ENCODE measurements at regions not wholly inside any gene's neighbourhood (a gene's known extent, or its start where the extent isn't known, plus 50 kb on each side); places are given as distances from the start of the nearest gene placed in this dataset.
"Not testable (repeated sequence)": the region's sequence is repeated elsewhere in the genome, so short reads cannot be mapped to it uniquely, and the experiment has no call there.

- H3K27ac Mint-ChIP-seq = no peak overlapping the region
Measured at GRCh38 chr22:22961574-22961973, 74.0 kb downstream of the IGLL5 start.

GRCh38 chr22:22968366-22968765, 80.8 kb downstream of the IGLL5 start:
- no peak overlapping the region for H3K4me3 Mint-ChIP-seq
- peaks cover 7 to 8% of the 10 kb centered on the region in 2 donors for H3K4me1 Mint-ChIP-seq
- no peak for DNase-seq
- H3K27ac Mint-ChIP-seq = no peak overlapping the region
- no peak for ATAC-seq (replicated peaks)
- peaks cover 0 to 2% of the 10 kb centered on the region in 2 donors for H3K9me3 Mint-ChIP-seq
- no peaks in the 10 kb centered on the region for H3K36me3 Mint-ChIP-seq
- H3K27me3 Mint-ChIP-seq = peaks cover 27 to 31% of the 10 kb centered on the region in 2 donors

More at GRCh38 chr22:22961574-22961973, 74.0 kb downstream of the IGLL5 start:
- Mint-ChIP-seq H3K9me3 (peaks cover 7 to 13% of the 10 kb centered on the region in 2 donors), H3K4me1 (peaks cover 0 to 3% of the 10 kb centered on the region in 2 donors), H3K4me3 (no peak overlapping the region), H3K27me3 (peaks cover 3 to 13% of the 10 kb centered on the region in 2 donors), H3K36me3 (peaks cover 5 to 12% of the 10 kb centered on the region in 2 donors)
- DNase-seq (no peak), ATAC-seq (replicated peaks) (no peak)

GRCh38 chr22:22972605-22973004, 85.0 kb downstream of the IGLL5 start:
- H3K4me3 Mint-ChIP-seq; H3K27ac Mint-ChIP-seq; ATAC-seq (replicated peaks); H3K4me1 Mint-ChIP-seq; H3K9me3 Mint-ChIP-seq; H3K36me3 Mint-ChIP-seq; DNase-seq: not testable (repeated sequence)
- H3K27me3 Mint-ChIP-seq = peaks cover 15 to 18% of the 10 kb centered on the region in 2 donors

- peaks cover 0 to 2% of the 10 kb centered on the region in 2 donors for H3K9me3 Mint-ChIP-seq
- no peak for ATAC-seq (replicated peaks)
- peaks cover 10 to 12% of the 10 kb centered on the region in 2 donors for H3K27me3 Mint-ChIP-seq
- no peak for DNase-seq
- peaks cover 0 to 2% of the 10 kb centered on the region in 2 donors for H3K36me3 Mint-ChIP-seq
- no peak overlapping the region for H3K27ac Mint-ChIP-seq
- no peak overlapping the region for H3K4me3 Mint-ChIP-seq
- peaks cover 7 to 8% of the 10 kb centered on the region in 2 donors for H3K4me1 Mint-ChIP-seq
Measured at GRCh38 chr22:22973336-22973735, 85.7 kb downstream of the IGLL5 start.

GRCh38 chr22:22974156-22974555, 86.5 kb downstream of the IGLL5 start:
- Mint-ChIP-seq H3K27ac (no peak overlapping the region), H3K4me1 (peaks cover 7 to 8% of the 10 kb centered on the region in 2 donors), H3K9me3 (peaks cover 4 to 5% of the 10 kb centered on the region in 2 donors), H3K27me3 (peaks cover 5 to 12% of the 10 kb centered on the region in 2 donors), H3K4me3 (no peak overlapping the region), H3K36me3 (peaks cover 2 to 3% of the 10 kb centered on the region in 2 donors)
- DNase-seq (no peak), ATAC-seq (replicated peaks) (no peak)

GRCh38 chr22:22974795-22975580, 87.4 kb downstream of the IGLL5 start:
- H3K36me3 Mint-ChIP-seq = peaks cover 2 to 3% of the 10 kb centered on the region in 2 donors
- H3K9me3 Mint-ChIP-seq = peaks cover 4 to 5% of the 10 kb centered on the region in 2 donors
- H3K27ac Mint-ChIP-seq = no peak overlapping the region
- ATAC-seq (replicated peaks) = no peak
- peaks cover 5% of the 10 kb centered on the region in 2 donors for H3K27me3 Mint-ChIP-seq
- peaks cover 7 to 8% of the 10 kb centered on the region in 2 donors for H3K4me1 Mint-ChIP-seq
- no peak overlapping the region for H3K4me3 Mint-ChIP-seq
- no peak for DNase-seq

GRCh38 chr22:22976033-22976922, 88.7 kb downstream of the IGLL5 start:
- H3K4me1 Mint-ChIP-seq = peaks cover under 1% of the 10 kb centered on the region in 2 donors
- H3K9me3 Mint-ChIP-seq = peaks cover 4 to 7% of the 10 kb centered on the region in 2 donors

GRCh38 chr22:22977479-22978200, 90.0 kb downstream of the IGLL5 start:
- H3K4me1 Mint-ChIP-seq = peaks cover 9 to 12% of the 10 kb centered on the region in 2 donors
- no peak overlapping the region for H3K4me3 Mint-ChIP-seq
- ATAC-seq (replicated peaks) (no peak), DNase-seq (no peak)
- H3K36me3 Mint-ChIP-seq = peaks cover 7% of the 10 kb centered on the region in 2 donors
- peaks cover 7% of the 10 kb centered on the region in 2 donors for H3K9me3 Mint-ChIP-seq
- no peak overlapping the region for H3K27ac Mint-ChIP-seq
- peaks cover 0 to 5% of the 10 kb centered on the region in 2 donors for H3K27me3 Mint-ChIP-seq

More at GRCh38 chr22:22976033-22976922, 88.7 kb downstream of the IGLL5 start:
- DNase-seq = no peak
- Mint-ChIP-seq H3K27ac (no peak overlapping the region), H3K36me3 (peaks cover 7% of the 10 kb centered on the region in 2 donors), H3K27me3 (peaks cover 0 to 5% of the 10 kb centered on the region in 2 donors), H3K4me3 (no peak overlapping the region)
- ATAC-seq (replicated peaks) = no peak

GRCh38 chr22:22978637-22979036, 91.0 kb downstream of the IGLL5 start:
- Mint-ChIP-seq H3K4me1 (peaks cover 9 to 13% of the 10 kb centered on the region in 2 donors), H3K9me3 (peaks cover 7% of the 10 kb centered on the region in 2 donors), H3K27me3 (peaks cover 0 to 5% of the 10 kb centered on the region in 2 donors), H3K36me3 (peaks cover 7% of the 10 kb centered on the region in 2 donors), H3K4me3 (no peak overlapping the region), H3K27ac (no peak overlapping the region)
- no peak for ATAC-seq (replicated peaks)
- no peak for DNase-seq

GRCh38 chr22:22979121-22979724, 91.1 kb upstream of the GNAZ start:
- Mint-ChIP-seq H3K4me1 (peaks cover 9 to 13% of the 10 kb centered on the region in 2 donors), H3K4me3 (no peak overlapping the region), H3K36me3 (peaks cover 7% of the 10 kb centered on the region in 2 donors), H3K27me3 (peaks cover 0 to 5% of the 10 kb centered on the region in 2 donors), H3K9me3 (peaks cover 7% of the 10 kb centered on the region in 2 donors), H3K27ac (no peak overlapping the region)
- DNase-seq = no peak
- ATAC-seq (replicated peaks) = no peak

- Mint-ChIP-seq H3K4me3 (no peak overlapping the region), H3K27ac (no peak overlapping the region), H3K27me3 (peaks cover 0 to 5% of the 10 kb centered on the region in 2 donors), H3K4me1 (peaks cover 13% of the 10 kb centered on the region in 2 donors), H3K36me3 (peaks cover 7% of the 10 kb centered on the region in 2 donors), H3K9me3 (peaks cover 7% of the 10 kb centered on the region in 2 donors)
- ATAC-seq (replicated peaks) = no peak
- DNase-seq = no peak
Measured at GRCh38 chr22:22979954-22980353, 90.4 kb upstream of the GNAZ start.

- ATAC-seq (replicated peaks) = peak; percentile 90 to 93
- peaks cover 13% of the 10 kb centered on the region in 2 donors for H3K4me1 Mint-ChIP-seq
- H3K27ac Mint-ChIP-seq = no peak overlapping the region
- DNase-seq = no peak
- H3K36me3 Mint-ChIP-seq = peaks cover 7% of the 10 kb centered on the region in 2 donors
- peaks cover 7% of the 10 kb centered on the region in 2 donors for H3K9me3 Mint-ChIP-seq
- peaks cover 4 to 10% of the 10 kb centered on the region in 2 donors for H3K27me3 Mint-ChIP-seq
- no peak overlapping the region for H3K4me3 Mint-ChIP-seq
Measured at GRCh38 chr22:22981670-22982571, 88.4 kb upstream of the GNAZ start.
